Liver (tissue), 8 donors: ENCODE measurements at regions not wholly inside any gene's neighbourhood (a gene's known extent, or its start where the extent isn't known, plus 50 kb on each side); places are given as distances from the start of the nearest gene placed in this dataset.
A peak's percentile ranks its signal among the peaks of the same experiment; 100 is the strongest.

Experiments
- DNase-seq: peaks from one replicate; pipeline ENCODE4 v3.0.0-alpha.2; 2017; ENCODE audit warnings: low spot score
- H3K27ac ChIP-seq, 2 donors: one replicate each; pipeline ENCODE4 v1.7.0; 2013; ENCODE audit warnings: inconsistent platforms in 2 of 2, low read length in 2 of 2, control low read depth in 1 of 2, low read depth in 1 of 2, mild to moderate bottlenecking in 1 of 2
- H3K27me3 ChIP-seq, 4 donors: one replicate each; pipeline versions ENCODE4 v1.6.1 to v1.7.0; 2013; ENCODE audit warnings: low read length in 3 of 4, inconsistent platforms in 1 of 4, mild to moderate bottlenecking in 1 of 4, moderate library complexity in 1 of 4; ENCODE audit not compliant: control insufficient read depth in 4 of 4, insufficient read depth in 4 of 4
- H3K36me3 ChIP-seq, 4 donors: one replicate each; pipeline versions ENCODE4 v1.6.1 to v1.7.0; 2013; ENCODE audit warnings: low read length in 3 of 4, mild to moderate bottlenecking in 3 of 4, low read depth in 1 of 4, moderate library complexity in 1 of 4; ENCODE audit not compliant: control insufficient read depth in 4 of 4, insufficient read depth in 3 of 4
- H3K4me1 ChIP-seq, 4 donors: one replicate each; pipeline versions ENCODE4 v1.6.1 to v1.7.0; 2013; ENCODE audit warnings: low read length in 3 of 4, mild to moderate bottlenecking in 3 of 4, moderate library complexity in 1 of 4; ENCODE audit not compliant: control insufficient read depth in 4 of 4, insufficient read depth in 4 of 4
- H3K4me3 ChIP-seq, 3 donors: one replicate each; pipeline versions ENCODE4 v1.6.1 to v1.7.0; 2013; ENCODE audit warnings: low read length in 3 of 3, control low read depth in 1 of 3, low read depth in 1 of 3, mild to moderate bottlenecking in 1 of 3
- H3K9ac ChIP-seq, 2 donors: one replicate each; pipeline ENCODE4 v1.7.0; 2013; ENCODE audit warnings: low read length in 2 of 2, mild to moderate bottlenecking in 2 of 2, moderate library complexity in 2 of 2, control low read depth in 1 of 2, low read depth in 1 of 2
- H3K9me3 ChIP-seq, 4 donors: one replicate each; pipeline versions ENCODE4 v1.6.1 to v1.7.0; 2013; ENCODE audit warnings: low read length in 3 of 4; ENCODE audit not compliant: control insufficient read depth in 4 of 4
- ATF3 ChIP-seq: IDR thresholded peaks from 2 replicates; pipeline ENCODE4 v1.6.1; 2016; ENCODE audit warnings: antibody characterized with exemption
- CTCF ChIP-seq: fragments of 150-350 bp; IDR thresholded peaks from 2 replicates; pipeline ENCODE4 v1.5.1; 2017; ENCODE audit warnings: improper control_type of control experiment, low read depth, low read length; ENCODE audit not compliant: missing input control
- EGR1 ChIP-seq, 2 donors: IDR thresholded peaks; 2 replicates each; pipeline ENCODE4 v1.6.1; 2016 to 2018; ENCODE audit warnings: antibody characterized with exemption in 2 of 2, low read depth in 2 of 2
- FOXA1 ChIP-seq: IDR thresholded peaks from 2 replicates; pipeline ENCODE4 v1.6.1; 2016; ENCODE audit warnings: antibody characterized with exemption
- FOXA2 ChIP-seq: IDR thresholded peaks from 2 replicates; pipeline ENCODE4 v1.6.1; 2016; ENCODE audit warnings: antibody characterized with exemption
- GABPA ChIP-seq, 2 donors: IDR thresholded peaks in 1 of 2; conservative IDR thresholded peaks in 1 of 2; 2 replicates each; pipeline ENCODE4 v1.6.1; 2016; ENCODE audit warnings: antibody characterized with exemption in 2 of 2, mild to moderate bottlenecking in 1 of 2, moderate library complexity in 1 of 2
- HNF4A ChIP-seq, 2 donors: conservative IDR thresholded peaks; 2 replicates each; pipeline ENCODE4 v1.6.1; 2016; ENCODE audit warnings: antibody characterized with exemption in 2 of 2, mild to moderate bottlenecking in 2 of 2
- HNF4G ChIP-seq: IDR thresholded peaks from 2 replicates; pipeline ENCODE4 v1.6.1; 2016; ENCODE audit warnings: antibody characterized with exemption
- JUND ChIP-seq, 2 donors: IDR thresholded peaks; 2 replicates each; pipeline ENCODE4 v1.6.1; 2016; ENCODE audit warnings: antibody characterized with exemption in 2 of 2
- MAX ChIP-seq: IDR thresholded peaks from 2 replicates; pipeline ENCODE4 v1.6.1; 2016; ENCODE audit warnings: antibody characterized with exemption
- NR2F2 ChIP-seq: IDR thresholded peaks from 2 replicates; pipeline ENCODE4 v1.6.1; 2016; ENCODE audit warnings: antibody characterized with exemption
- RAD21 ChIP-seq, 2 donors: IDR thresholded peaks; 2 replicates each; pipeline ENCODE4 v1.6.1; 2016; ENCODE audit warnings: antibody characterized with exemption in 2 of 2, mild to moderate bottlenecking in 2 of 2
- REST ChIP-seq: IDR thresholded peaks from 2 replicates; pipeline ENCODE4 v1.6.1; 2016; ENCODE audit warnings: antibody characterized with exemption, mild to moderate bottlenecking
- RXRA ChIP-seq, 2 donors: IDR thresholded peaks; 2 replicates each; pipeline ENCODE4 v1.6.1; 2017 to 2018; ENCODE audit warnings: antibody characterized with exemption in 2 of 2, mild to moderate bottlenecking in 1 of 2
- SP1 ChIP-seq: IDR thresholded peaks from 2 replicates; pipeline ENCODE4 v1.6.1; 2018; ENCODE audit warnings: antibody characterized with exemption, mild to moderate bottlenecking
- YY1 ChIP-seq: IDR thresholded peaks from 2 replicates; pipeline ENCODE4 v1.6.1; 2016; ENCODE audit warnings: antibody characterized with exemption, mild to moderate bottlenecking
- ZBTB33 ChIP-seq: IDR thresholded peaks from 2 replicates; pipeline ENCODE4 v1.6.1; 2016; ENCODE audit warnings: antibody characterized with exemption
- WGBS: extraction: QIAGEN DNeasy Blood & Tissue Kit; methylation state at CpG from one replicate; pipeline ENCODE4 v1.1.7; 2013; 5-methylcytosine and 5-hydroxymethylcytosine counted together
- donor health status: healthy.
- donor health status: healthy.
- donor health status: healthy.
- donor health status: healthy.
- donor health status: healthy.

GRCh38 chrX:9160698-9161329, 126.9 kb upstream of the FAM9B start:
- H3K9me3 ChIP-seq = no peaks in the 10 kb centered on the region
- WGBS = 97% methylated on average over 4 of the region's 4 CpGs
- DNase-seq = no peak

GRCh38 chrX:9162698-9163097, 128.8 kb upstream of the FAM9B start:
- Histone ChIP-seq H3K27ac (no peak overlapping the region), H3K36me3 (no peaks in the 10 kb centered on the region), H3K4me3 (no peak overlapping the region), H3K9ac (peak overlapping the region in 1 of 2 donors; percentile 6), H3K9me3 (peaks cover 0 to 3% (median 1%) of the 10 kb centered on the region in 4 donors), H3K4me1 (no peaks in the 10 kb centered on the region), H3K27me3 (peaks cover 0 to 2% (median 0%) of the 10 kb centered on the region in 4 donors)
- no peak for DNase-seq
- 94% methylated on average over 3 of the region's 3 CpGs for WGBS
- TF ChIP-seq SP1 = no peak
- TF ChIP-seq CTCF = no peak
- no peak for TF ChIP-seq NR2F2
- no peak for TF ChIP-seq REST
- TF ChIP-seq RXRA (IDR thresholded peaks at IDR 0.05) = no peak
- TF ChIP-seq FOXA2 = no peak
- TF ChIP-seq ATF3 = no peak

More at GRCh38 chrX:9160698-9161329, 126.9 kb upstream of the FAM9B start:
- H3K4me3 ChIP-seq = no peak overlapping the region
- no peaks in the 10 kb centered on the region for H3K36me3 ChIP-seq
- TF ChIP-seq GABPA (IDR thresholded peaks at IDR 0.05 in 1 of 2, conservative IDR thresholded peaks at IDR 0.05 in 1 of 2) (no peak), MAX (no peak), FOXA2 (no peak), NR2F2 (no peak), SP1 (no peak), ATF3 (no peak), ZBTB33 (no peak), HNF4A (conservative IDR thresholded peaks at IDR 0.05) (no peak), HNF4G (no peak), FOXA1 (no peak), YY1 (no peak), CTCF (no peak), JUND (IDR thresholded peaks at IDR 0.05) (no peak), EGR1 (IDR thresholded peaks at IDR 0.05; ENCODE audit: low read depth in 2 of 2) (no peak), RAD21 (IDR thresholded peaks at IDR 0.05) (no peak)
- H3K9ac ChIP-seq = no peak overlapping the region
- H3K27me3 ChIP-seq = peaks cover 0 to 2% (median 0%) of the 10 kb centered on the region in 4 donors
- H3K27ac ChIP-seq = no peak overlapping the region
- no peaks in the 10 kb centered on the region for H3K4me1 ChIP-seq
